Mammary epithelial cell (primary cell): ENCODE measurements at regions not wholly inside any gene's neighbourhood (a gene's known extent, or its start where the extent isn't known, plus 50 kb on each side); places are given as distances from the start of the nearest gene placed in this dataset.

Experiments used
- CTCF ChIP-seq, 2 donors: IDR thresholded peaks in 1 of 2; conservative IDR thresholded peaks in 1 of 2; 2 replicates each; pipeline ENCODE4 v1.5.1; 2011 to 2012; ENCODE audit warnings: inconsistent platforms in 2 of 2, low read length in 2 of 2, mild to moderate bottlenecking in 2 of 2, control low read depth in 1 of 2, low read depth in 1 of 2; ENCODE audit not compliant: insufficient read depth in 1 of 2; ENCODE audit errors: extremely low read depth in 1 of 2
- EZH2 ChIP-seq: IDR thresholded peaks from 2 replicates; pipeline ENCODE4 v1.6.1; 2012; ENCODE audit warnings: low read length, inconsistent platforms, borderline replicate concordance

GRCh38 chr16:64470916-64471315, 650.9 kb downstream of the CDH11 start:
- TF ChIP-seq CTCF (conservative IDR thresholded peaks at IDR 0.05 in 1 of 2, IDR thresholded peaks at IDR 0.05 in 1 of 2; ENCODE audit: extremely low read depth in 1 of 2, insufficient read depth in 1 of 2, low read depth in 1 of 2, low read length in 2 of 2) (no peak), EZH2 (no peak)
